T-helper 22 cell (primary cell): ENCODE measurements at regions not wholly inside any gene's neighbourhood (a gene's known extent, or its start where the extent isn't known, plus 50 kb on each side); places are given as distances from the start of the nearest gene placed in this dataset.
"Not testable (repeated sequence)": the region's sequence is repeated elsewhere in the genome, so short reads cannot be mapped to it uniquely, and the experiment has no call there.

Experiments
- DNase-seq: peaks from one replicate; pipeline ENCODE4 v3.0.0-alpha.2; 2020; ENCODE audit warnings: low read depth

DNA sequence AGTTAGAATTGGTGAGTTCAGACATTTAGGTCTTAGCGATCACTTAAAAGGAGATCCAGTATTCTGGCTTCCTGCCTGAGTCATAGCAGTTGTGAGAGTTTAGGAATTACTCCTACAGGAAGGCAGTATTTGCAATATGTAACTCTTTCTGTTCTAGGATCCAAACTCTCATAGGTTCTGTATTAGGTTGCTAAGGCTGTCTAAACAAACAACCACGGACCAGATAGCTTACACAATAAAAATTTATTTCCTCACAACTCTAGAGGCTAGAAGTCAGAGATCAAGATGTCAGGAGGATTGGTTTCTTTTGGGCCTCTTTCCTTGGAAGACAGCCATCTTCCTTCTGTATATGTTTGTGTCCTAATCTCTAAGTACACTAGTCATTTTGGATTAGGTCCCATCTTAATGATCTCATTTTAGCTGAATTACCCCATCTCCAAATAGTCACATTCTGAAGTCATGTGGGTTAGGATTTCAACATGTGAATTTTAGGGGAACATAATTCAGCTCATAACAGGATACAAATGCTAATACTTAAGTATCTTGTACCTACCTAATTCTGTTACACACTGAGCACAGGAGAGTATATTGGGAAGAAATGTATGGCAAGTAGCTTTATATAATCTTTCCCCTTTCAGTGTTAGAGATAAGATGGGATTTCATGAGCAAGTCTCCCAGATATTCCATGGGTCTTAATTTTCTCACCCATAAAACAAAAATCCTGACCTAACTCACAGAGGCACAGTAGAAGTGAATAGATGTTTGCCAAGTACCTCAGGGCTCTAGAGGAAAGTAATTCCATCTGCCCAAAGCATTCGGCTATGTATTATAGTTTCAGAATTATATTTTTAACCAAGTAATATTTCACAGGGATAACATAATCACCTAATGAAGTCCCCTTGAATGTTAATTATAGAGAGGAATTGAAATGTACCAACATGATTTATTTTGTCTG is 144.4 kb downstream of the PTBP2 start:
- no peak for DNase-seq

DNA sequence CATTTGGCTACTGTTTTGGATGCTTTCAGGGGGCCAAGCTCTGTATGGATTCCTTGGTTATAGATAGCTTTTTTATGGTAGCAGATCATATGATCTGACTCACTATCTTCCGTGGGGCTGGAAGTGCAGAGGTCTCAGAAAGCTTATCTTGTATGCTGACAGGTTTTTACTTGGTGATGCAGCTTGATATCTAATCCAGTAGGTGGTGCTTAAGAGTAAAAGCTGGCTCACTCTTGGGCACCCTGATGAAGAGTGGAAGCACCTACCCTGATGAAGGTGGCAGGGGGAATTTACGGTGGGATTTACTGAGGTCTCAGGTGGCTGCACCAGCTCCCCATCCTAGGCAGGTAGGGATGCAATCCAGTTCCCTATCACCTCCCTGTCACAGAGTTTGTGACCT is 151.2 kb downstream of the PTBP2 start:
- DNase-seq: no peak

DNA sequence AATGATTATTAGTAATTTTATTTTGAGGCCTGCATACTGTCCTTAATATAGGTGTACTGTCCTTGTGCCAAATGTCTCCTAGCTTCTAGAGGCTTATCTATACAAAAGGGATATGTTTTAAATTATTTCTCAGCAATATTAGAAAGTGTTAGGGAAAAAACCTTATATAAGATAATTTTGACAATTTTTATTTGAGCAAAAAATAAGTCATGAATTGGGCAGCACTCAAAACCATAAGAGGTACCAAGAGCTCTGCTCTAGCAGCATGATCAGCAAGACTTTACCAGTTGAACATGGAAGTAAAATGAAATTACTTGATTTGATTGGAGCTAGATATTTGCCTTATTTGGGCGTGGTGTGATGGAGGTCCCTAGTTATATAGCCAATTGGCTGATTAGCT is 157.1 kb downstream of the PTBP2 start:
- DNase-seq: no peak

DNA sequence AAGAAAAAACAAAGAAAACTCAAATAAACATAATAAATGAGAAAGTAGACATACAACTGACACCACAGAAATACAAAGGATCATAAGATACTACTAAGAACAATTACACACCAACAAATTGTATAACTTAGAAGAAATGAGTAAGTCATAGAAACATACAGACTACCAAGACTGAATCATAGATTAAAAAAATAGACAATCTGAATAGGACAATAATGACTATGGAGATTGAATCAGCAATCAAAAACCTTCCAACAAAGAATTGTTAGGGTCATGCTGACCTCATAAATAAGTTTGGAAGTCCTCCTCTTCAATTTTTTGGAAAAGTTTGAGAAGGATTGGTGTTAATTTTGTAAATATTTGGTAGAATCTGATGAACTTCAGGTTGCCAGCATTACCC is 159.0 kb downstream of the PTBP2 start:
- no peak for DNase-seq

DNA sequence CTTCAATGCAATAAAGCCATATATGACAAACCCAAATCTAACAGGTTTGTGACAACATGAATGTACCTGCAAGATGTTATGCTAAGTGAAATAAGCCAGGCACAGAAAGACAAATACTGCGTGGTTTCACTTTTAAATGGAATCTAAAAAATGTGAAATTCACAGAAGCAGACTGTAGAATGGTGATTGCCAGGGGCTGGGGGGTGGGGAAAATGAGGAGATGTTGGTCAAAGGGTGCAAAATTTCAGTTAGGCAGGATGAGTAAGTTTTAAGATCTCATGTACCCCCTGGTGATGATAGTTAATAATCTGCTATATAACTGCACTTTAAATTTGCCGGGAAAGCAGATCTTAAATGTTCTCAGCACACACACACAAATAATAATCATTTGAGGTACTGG is 160.5 kb downstream of the PTBP2 start:
- DNase-seq: no peak

DNA sequence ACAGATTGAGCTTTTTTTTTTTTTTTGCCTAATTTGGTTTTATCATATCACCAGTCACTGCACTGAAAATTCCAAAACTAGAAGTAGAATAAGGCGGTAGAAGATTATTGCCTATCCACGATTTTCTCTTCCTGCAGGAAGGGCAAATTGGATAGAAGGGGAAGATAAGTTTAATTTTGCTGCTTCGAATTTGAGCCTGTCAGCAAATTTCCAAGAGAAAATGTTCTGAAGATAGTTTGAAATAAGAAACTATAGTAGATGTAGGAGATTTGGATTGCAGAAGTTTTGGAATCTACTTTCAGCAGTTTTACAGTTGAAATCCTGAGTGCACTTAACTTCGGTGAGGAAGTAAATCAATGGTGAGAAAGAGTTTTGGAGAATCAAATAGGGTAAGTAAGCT is 164.9 kb downstream of the PTBP2 start:
- DNase-seq: no peak

DNA sequence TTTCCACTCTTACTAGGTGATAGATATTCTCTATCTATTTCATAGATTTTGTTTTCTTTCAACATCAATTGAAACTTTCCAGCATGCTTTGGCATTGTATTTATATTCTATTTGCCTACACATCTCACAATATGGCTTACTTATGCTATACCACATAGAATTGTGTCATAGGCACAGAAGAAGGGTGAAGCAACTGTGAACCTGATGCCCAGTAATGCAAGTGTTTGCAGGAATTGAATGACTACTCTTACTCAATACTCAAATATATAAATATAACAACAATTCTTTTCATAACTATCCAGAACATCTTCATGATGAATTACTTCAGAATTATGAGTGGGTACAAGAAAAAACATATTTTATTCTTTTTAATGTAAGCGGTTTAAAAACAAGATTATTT is 165.9 kb downstream of the PTBP2 start:
- DNase-seq: no peak

DNA sequence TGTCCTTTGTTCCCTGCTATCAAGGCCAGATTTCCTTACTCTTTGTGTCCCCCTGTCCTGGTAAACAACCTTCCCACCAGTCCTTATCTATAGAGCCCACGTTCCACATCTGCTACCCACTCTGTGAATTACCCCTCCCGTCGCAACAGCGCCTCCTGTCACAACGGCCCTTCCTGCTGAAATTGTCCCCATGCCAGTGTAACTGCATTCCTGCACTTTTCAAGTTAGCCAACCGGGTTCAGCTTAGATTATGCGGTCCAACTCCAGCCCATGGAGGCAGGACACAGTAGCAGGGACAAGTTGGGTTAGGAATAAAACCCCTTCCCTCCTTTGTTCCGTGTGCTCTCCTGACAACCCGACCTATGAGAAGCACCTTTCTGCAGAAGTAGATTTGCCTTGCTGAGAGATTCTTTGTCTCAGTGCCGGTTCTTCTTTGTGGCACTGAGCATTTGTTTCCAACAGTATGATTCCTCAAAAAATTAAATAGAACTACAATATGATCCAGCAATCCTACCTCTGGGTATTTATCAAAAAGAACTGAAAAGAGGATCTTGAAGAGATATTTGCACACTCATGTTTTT is 180.3 kb downstream of the PTBP2 start:
- DNase-seq: no peak

DNA sequence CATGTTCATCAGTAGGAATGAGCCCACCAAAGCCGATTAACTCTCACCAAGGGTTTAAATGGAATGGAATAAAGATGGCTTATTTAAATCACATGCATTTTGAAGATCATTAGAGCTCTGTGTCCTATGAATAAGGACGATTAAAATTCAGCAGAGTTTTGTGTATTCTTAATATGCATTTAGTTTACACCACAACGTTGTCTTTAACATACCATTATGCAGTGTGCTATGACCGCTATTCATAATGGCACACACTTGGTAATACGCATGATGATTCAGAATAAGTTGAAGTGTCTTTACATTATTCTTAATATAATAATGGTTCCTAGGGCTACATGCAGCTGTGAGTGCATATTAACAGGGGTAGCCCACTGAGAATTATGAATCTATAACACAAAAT is 190.7 kb downstream of the PTBP2 start:
- DNase-seq: no peak

DNA sequence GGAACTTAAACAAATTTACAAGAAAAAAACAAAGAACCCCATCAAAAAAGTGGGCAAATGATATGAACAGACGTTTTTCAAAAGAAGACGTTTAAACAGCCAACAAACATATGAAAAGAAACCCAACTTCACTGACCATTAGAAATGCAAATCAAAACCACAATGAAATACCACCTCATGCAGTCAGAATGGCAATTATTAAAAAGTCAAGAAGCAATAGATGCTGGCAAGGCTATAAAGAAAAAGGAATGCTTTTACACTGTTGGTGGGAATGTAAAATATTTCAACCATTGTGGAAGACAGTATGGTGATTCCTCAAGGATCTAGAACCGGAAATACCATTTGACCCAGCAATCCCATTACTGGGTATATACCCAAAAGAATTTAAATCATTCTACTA is 194.1 kb downstream of the PTBP2 start:
- DNase-seq: not testable (repeated sequence)

DNA sequence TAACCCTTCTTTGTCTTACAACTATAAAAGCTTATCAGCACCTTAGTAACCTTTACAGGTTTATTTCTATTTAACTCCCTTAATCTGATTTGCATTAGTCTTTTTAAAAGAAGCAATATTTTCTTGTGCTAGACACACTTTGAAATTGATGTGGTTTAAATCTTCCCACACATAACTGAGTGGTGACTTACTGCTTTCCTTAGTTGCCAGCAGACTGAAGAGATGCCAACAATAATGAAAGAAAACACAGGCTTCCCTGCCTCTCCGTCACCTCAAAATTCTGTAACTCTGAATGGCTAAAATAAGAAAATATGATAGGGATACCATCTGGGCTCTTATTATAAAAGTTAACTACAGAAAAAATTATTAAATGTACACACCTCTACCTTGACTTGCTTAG is 196.8 kb downstream of the PTBP2 start:
- no peak for DNase-seq

DNA sequence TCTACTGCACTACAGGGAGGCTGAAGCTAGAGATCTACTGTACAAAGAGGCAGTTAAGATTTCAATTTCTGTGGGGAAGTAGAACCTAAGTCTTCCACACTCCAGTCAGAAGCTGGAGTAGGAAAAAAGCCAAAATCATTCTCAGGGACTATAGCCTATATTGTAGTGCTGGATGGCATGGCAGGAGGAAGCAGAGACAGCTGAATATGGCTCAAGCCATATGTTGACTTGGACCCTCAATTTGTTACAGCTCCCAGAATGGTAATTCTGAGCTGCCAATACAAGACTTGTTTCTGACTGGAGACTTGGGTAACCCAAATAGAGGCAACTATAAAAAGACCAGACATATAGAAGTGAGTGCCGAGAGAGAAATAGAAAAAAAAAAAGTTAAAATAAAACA is 200.6 kb downstream of the PTBP2 start:
- DNase-seq: no peak

DNA sequence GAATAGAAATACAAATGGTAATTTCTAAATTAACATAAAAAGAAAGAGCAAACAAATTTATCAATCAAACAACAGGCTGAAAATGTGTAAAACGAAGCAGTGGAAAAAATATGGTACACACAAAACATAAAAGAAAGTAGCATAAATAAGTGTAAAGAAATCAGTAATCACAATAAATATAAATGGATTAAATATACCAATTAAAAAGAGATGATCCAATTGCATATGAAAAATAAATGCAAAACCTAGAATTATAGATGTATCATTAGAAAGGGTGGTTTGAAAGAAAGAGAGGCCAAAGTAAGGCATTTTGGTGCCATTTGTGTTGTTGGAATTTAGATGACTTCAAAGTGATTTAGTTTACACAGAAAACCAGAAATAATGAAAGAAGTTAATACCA is 202.2 kb downstream of the PTBP2 start:
- DNase-seq: no peak

DNA sequence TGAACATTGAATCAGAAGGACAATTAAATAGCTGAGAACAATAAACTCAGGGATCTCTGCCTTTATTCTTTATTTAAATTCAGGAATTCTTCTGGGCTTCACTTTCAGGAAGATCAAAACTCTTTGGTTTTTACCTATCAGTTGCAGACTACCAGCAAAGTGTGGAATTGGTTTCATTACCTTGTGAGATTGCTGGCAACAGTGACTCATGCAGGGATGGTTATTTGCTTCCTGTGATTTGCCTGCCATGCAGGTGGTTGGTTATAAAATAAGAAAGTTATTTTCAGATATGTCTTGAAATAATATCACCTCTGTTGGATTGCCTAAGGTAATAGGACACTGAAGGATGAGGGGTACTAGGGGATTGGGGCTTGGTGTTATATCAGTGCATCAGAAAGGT is 204.6 kb downstream of the PTBP2 start:
- no peak for DNase-seq

DNA sequence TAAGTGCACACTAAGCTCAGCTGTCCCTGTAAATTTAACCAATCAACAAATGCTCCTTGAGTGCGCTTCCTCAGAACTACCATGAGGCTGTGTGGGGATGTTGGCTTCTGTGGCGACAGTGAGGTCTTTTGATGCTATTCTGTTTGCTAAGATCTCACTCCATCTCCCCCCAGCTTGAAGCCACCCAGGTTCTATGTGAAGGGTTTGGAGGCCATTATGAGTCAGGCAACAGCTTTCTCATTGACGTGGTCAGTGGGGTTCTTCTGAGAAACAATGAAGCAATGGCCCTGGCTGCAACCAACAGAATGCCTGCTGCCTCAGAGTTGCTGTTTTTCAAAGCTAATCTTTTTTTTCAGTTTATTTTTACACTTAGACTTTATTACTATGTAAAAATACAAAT is 205.5 kb downstream of the PTBP2 start:
- no peak for DNase-seq

DNA sequence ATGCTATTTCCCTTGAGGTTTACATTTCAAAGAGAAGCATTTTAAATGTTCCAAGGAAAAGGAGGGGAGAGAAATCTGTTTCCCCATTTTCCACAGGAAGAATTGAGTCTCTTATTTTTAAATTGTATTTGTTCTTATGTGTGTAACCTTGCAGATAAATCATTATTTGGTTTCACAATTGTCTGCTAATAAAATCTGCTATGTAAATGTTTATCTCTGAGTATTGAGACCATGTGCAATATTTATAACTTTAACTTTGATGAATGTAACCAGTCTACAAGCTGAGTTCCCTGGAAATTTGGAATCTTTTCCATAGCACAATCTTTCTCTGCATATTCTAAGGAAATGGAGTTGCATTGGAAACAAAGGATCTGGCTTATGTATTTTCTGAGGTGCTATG is 209.6 kb downstream of the PTBP2 start:
- no peak for DNase-seq

DNA sequence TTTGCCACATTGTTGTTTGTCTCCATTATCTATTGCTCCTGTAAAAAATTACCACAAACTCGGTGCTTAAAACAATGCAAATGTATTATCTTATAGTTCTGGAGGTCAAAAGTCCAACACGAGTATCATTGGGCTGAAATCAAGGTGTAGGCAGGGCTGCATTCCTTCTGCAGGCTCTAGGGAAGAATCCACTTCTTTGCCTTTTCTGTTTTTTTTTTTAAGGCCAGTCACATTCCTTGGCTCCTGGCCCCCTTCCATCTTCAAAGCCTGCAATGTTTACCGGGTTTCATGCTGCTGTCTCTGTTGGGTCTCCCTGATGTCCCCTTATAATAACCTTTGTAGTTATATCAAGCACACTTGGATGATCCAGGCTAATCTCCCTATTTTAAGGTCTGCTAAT is 212.7 kb downstream of the PTBP2 start:
- DNase-seq: no peak

DNA sequence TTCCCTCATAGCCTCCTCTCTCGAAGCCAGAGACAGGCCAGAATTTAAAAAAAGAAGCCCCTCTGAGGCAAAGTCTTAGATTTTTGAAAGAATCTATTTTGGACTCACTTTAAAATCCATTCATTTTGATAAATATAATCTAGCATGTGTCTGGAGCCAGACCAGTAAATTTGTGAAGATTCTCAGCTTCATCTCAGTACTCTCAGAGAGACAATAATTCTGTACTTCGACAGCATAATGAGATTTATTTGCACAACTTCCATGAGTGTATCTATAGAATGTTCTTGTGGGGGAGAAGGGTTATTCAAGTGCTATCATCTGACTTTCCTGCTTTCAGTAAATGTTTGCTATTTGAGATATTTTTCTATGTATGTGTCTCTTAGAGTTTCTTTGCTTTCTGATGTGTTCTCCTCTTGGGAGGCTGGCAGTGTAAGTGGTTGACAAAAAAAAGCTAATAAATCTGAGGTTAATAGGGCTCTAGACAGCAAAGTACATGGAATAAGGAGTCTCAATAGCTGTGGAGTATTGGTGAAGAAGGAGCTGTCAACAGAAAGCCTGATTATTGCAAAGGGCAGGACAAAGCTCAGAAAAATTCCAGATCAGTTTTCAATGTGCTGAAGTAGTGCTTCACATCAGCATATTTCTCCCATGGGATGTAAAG is 223.0 kb downstream of the PTBP2 start:
- DNase-seq: no peak

DNA sequence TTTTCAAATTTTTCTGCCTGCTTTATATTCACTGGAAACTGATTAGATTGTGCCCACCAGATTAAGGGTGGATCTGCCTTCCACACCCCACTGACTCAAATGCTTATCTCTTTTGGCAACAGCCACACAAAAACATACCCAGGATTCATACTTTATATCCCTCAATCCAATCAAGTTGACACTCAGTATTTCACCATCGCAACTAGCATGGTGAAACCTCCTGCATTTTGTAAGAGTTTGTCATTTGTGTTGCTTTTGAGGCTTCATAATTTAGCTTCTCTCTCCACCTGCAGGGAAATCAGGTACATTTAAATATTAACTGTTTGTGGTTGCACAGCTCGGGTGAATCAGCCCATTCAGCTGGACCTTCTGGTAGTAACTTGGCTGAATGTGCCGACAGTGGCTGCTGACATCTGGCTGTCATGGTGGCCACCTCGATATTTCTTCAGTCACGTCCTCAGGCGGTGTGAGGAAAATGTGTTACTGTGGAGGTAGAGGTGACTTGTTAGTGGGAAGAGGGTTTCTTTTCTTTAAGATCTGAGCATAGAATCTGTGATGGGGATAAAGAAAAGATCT is 224.0 kb downstream of the PTBP2 start:
- no peak for DNase-seq

DNA sequence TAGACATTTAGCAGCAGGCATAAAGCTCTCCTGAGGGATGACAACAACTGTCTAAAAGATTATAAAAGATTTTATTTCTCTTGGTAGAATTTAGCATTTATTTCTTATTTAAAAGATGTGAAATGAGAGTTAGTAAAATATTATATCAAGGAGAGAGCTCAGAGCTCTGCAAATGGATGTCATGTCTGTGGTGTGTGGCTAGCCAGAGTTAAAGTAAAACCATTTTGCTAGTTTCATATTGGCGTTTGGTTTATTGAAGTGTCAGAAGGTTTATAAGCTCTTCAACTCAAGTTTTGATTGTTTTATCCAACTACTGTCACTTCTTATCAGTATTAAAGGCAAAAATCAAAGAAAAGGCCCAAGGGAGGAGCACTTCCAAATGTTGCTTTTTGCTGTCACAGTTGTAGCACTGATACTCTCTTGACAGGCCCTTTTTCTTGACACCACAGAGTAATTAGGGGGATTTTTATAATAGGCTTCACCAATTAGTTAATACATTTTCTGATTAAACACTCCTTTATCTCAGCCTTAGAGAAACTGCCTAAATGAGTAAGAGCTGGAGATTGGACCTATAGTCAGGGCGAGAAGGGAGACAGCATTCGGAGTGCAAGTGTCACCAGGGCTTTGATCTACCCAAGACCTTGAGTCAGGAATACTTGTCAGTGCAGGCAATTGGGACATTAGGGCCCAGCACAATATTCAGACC is 233.9 kb downstream of the PTBP2 start:
- DNase-seq: no peak

DNA sequence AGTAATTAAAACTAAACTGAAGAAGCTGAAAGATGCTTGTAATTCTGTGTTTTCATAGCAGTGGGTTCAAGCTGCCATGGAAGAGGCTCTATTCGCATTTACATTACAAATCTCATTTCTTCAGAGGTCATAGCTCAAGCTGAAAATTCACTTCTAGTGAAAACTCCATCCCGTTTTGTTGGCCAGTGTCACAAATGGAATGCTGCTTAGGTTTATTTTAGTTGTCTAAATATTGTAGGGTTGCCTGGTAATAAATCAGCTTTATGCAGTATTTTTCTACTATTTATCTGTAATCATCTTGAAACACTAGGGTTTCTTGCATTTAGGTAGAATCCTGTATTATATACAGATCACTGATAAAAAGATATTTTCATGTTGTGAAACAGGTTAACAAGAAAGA is 240.6 kb downstream of the PTBP2 start:
- DNase-seq: no peak

DNA sequence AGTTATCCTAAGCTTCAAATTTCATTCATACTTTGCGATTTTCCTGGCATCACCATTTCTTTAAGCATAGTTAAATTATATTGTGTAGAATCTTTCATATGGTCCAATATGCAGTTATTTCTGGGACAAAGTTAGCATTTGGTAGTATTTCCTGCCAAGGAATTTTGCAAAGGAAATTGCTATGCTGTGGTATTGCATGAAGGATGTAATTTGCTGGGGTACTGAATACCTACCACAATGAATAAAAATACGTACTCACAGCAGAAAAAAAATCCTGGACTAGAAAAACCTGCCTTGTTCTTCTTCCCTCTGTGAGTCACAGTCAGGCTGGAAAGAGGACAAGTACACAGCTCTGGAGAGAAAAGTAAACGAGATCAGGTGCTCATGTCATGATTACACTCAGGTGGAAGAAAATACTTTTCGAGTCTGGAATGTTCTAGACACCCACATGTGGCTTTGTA is 241.2 kb downstream of the PTBP2 start:
- DNase-seq: no peak
